GM12875 (cell line): ENCODE measurements at regions not wholly inside any gene's neighbourhood (a gene's known extent, or its start where the extent isn't known, plus 50 kb on each side); places are given as distances from the start of the nearest gene placed in this dataset.

ENCODE experiments used
- H3K4me3 ChIP-seq: one replicate; pipeline ENCODE4 v1.5.1; 2011; ENCODE audit warnings: low read depth, low read length, control low read depth
- TF ChIP-seq, protein P1 (sequence below): IDR thresholded peaks from 2 replicates; pipeline ENCODE4 v1.5.1; 2011; ENCODE audit warnings: low read depth, mild to moderate bottlenecking, control low read depth, inconsistent platforms, low read length, moderate library complexity, borderline replicate concordance; ENCODE audit not compliant: insufficient read depth

DNA sequence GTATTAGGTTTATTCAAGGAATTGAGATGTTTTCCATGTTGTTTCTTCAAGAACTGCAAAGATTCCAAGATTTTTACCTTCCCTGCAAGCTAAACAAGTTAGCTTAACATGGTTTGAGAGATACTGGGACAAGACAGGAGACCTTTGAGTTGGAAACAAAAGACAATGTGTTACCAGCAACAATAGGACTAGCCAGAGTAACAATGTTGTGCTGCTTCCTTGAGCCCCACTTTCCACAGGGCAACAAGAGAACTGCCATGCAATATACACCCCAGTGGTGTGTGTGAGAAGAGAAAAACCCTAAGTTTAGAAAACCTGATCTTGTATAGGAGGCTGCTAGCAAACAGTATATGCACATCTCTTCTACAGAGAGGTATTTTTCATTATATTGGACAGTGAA is 264.6 kb downstream of the PCDH20 start:
- TF ChIP-seq, protein P1, sequence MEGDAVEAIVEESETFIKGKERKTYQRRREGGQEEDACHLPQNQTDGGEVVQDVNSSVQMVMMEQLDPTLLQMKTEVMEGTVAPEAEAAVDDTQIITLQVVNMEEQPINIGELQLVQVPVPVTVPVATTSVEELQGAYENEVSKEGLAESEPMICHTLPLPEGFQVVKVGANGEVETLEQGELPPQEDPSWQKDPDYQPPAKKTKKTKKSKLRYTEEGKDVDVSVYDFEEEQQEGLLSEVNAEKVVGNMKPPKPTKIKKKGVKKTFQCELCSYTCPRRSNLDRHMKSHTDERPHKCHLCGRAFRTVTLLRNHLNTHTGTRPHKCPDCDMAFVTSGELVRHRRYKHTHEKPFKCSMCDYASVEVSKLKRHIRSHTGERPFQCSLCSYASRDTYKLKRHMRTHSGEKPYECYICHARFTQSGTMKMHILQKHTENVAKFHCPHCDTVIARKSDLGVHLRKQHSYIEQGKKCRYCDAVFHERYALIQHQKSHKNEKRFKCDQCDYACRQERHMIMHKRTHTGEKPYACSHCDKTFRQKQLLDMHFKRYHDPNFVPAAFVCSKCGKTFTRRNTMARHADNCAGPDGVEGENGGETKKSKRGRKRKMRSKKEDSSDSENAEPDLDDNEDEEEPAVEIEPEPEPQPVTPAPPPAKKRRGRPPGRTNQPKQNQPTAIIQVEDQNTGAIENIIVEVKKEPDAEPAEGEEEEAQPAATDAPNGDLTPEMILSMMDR = no peak
- no peak overlapping the region for H3K4me3 ChIP-seq

DNA sequence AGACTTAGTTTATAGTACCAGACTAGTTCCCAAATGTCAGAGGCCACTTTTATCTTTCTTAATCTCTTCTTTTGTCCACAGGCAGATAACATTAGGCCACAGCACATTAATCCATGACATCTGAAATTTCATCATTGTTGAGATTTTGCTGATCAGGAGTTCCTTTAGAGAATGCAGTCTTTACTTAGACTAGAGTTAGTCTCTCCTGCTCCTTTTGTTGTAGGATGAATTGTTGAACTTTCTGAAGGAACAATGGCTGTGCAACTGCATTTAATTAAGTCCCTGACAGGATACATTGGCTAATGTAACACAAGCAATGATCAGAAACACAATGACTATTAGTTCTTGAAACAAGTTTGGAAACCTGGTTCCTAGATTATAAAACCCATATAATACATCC is 266.3 kb downstream of the PCDH20 start:
- TF ChIP-seq, protein P1 = no peak
- no peak overlapping the region for H3K4me3 ChIP-seq

DNA sequence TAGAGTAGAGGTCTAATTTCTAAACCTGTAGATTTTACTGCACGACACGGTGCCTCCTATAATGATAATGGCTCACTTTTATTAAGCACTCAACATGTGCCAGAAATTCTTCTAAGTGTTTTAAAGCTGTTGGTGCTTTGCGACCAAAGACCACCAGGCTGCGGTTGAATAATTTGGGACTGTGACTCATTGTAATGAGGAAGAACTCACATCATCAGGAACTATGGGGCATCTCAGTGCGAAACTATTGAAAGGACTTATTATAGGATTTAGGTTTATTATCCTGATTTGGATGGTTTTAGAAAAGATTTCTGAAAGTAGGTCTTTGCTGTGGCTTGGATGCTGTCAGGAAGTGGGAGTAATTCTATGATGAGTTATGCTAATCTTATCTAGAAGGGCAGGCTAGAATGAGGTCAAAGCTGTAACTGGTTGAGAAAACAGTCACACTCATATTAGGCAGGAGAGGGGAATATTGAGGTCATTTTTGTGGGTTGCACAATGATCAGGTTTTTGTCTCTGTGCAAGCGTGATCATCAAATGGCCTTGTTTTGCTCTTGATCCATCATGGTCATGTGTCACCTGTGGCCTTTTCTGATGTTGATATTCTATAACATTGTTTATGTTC is 266.8 kb downstream of the PCDH20 start:
- TF ChIP-seq, protein P1 = no peak
- no peak overlapping the region for H3K4me3 ChIP-seq

DNA sequence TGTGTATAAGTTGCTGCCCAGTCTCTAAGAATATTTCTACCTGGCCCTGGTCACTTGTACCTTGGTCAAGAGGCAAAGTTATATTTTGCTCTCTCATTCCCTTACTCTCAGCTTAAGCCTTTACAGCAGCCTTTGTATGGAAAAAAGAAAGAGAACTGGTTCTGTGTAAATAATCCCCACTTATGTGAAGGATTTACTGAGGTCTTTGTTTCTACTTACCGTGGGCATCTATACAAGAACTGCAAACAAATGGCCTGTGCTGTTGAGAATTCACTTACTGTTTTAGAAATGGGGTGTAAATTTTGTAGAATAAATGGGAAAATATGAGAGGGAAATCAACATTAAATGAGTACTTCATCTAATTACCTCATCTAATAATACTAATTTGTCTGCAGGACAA is 267.4 kb downstream of the PCDH20 start:
- TF ChIP-seq, protein P1 = no peak
- H3K4me3 ChIP-seq = no peak overlapping the region

DNA sequence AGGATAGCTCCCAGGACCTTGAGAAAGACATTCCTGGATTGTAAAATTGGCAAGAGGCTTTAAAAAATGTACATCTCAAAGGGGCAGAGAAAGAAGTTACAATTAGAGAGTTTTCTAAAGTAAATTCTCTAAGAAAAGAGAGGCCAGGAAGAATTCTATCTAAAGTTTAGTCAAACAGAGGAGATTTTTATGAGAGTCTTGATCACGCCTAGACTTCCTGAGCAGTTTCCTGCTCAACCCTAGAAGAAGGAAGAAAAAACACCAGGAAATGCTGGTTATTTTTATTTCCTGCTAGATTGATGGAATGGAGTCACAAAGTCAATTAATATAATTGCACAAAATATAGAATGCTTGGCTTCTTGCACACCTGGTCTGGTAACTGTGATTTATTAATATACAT is 269.1 kb downstream of the PCDH20 start:
- TF ChIP-seq, protein P1 = no peak
- no peak overlapping the region for H3K4me3 ChIP-seq

DNA sequence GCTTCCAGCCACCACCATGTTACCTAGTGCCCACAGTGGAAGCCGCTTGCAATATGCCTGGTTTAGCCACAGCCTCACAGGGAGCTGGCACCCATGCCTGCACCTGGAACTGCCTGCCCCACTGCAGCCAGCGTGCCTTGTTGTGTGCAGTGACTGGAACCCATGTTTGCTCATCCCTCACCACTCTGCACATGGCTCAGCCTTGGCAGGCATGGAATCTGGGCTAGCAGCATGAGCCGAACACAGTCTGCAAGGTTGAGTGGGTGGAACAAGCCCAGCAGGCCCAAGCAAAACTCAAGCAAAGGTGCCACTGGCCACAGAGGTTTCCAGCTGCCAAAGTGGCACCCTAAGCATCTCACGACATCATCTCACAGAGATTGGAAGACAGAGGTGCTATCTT is 269.5 kb downstream of the PCDH20 start:
- TF ChIP-seq, protein P1 = no peak
- no peak overlapping the region for H3K4me3 ChIP-seq

DNA sequence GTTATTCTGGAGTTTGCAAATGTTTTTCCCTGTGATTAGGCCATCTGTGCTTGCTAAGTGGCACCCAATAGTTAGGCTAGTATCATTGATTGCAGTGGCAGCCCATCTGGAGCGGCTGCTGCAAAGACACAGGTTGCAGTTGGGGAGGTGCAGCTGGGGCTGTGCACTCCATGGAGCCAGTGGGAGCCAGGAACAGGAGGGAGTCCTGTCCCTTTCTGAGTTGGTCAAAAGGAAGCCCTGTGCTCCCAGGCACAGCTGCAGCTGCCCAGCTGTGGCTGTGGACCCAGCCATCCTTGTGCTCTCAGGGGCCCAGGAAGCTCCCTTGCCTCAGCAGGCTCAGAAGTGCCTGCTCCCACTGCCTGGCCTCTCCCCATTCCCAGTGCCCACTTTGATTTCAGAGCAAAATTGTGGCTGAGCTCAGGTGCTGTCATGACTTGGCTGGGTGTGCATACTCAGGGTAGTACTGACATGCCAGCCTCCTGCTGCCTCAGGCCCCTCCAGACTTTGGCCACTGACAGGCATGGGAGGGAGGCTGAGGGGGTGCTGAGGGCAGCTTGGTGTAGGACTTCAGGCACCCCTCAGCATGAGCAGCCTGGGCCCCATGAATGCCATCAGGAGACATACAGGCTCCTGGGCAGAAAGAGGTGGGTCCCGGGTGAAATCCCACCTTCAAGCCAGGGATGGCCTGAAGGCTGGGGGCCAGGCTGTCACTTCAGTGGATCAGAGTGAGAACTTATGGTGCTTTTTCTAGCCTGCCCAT is 270.6 kb downstream of the PCDH20 start:
- H3K4me3 ChIP-seq = no peak overlapping the region
- TF ChIP-seq, protein P1 = no peak
